ENCODE measurements at regions not wholly inside any gene's neighbourhood (a gene's known extent, or its start where the extent isn't known, plus 50 kb on each side); places are given as distances from the start of the nearest gene placed in this dataset.
A peak's percentile ranks its signal among the peaks of the same experiment; 100 is the strongest.
"Not testable (repeated sequence)": the region's sequence is repeated elsewhere in the genome, so short reads cannot be mapped to it uniquely, and the experiment has no call there.

DNA sequence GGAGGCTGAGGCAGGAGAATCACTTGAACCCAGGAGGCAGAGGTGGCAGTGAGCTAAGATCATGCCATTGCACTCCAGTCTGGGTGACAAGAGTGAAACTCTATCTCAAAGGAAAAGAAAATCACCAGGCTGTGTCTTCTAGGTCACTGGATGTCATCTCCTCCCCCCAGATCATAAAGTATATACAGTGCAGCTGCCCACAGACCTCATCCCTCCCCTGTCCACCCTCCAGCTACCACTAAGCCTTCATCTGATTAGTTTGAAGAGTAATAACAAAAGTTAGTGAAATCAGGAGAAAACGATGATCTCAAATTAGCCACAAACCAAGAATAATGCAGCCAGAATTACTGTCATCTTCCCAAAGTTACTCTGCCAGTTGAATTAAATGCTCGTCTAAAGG, 117.2 kb downstream of the ZNF22 start:
- DNase-seq (ENCODE audit: low read depth, low spot score): not testable (repeated sequence)

DNA sequence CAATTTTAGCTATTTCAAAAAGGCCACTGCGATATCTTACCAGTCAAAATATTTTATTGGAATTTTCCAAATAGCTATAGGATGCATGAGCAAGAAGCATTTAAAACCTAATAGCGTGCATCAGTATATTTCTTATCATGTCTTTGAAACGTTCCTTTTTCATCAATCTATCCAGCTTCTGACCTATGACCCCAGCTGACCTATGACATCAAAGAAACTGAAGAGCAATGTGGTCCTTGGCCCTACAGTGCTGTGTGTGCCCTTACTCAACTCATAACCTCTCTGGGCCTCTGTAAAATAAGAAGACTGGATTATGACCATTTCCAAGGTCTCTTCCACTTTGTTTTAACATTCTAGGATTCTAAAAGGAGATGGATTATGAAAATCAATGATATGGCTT, 118.2 kb downstream of the ZNF22 start:
- DNase-seq (ENCODE audit: low read depth, low spot score): no peak

GRCh38 chr10:45122180-45122860, 121.6 kb downstream of the ZNF22 start:
- not testable (repeated sequence) for DNase-seq (ENCODE audit: low read depth, low spot score)

DNA sequence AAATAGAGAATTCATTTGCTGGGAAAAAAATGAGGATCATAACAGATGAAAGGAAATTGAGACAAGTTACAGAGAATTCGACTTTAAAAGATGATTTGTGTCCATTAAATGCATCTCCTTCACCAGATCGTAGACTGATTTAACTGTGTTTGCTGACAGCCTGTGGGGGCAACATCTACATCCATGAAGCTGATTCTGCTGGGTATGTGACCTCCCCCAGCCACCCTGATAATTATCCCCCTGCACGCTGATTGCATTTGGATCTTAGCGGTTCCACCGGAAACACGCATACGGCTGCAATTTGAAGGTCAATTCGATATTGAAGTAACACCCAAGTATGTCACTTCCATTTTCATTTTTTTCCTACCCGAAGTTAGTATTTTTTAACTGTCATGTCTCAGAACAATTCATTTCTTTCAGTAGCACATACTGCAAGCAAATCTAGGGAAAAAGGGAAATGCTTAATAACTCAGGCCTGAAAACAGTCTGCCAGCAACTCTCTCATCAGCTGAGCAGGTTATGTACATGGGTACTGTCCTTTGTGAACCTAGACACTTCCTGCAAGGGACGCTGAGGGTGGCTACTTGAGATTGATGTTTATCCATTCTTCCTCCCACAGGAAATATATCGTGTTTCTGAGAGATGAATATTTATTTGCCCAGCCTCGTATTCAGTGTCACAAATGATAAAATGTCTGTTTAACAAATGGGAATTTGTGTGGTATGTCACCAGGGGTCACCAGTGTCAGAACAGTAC, 134.9 kb downstream of the ZNF22 start:
- no peak for DNase-seq (ENCODE audit: low read depth, low spot score)

- no peak for DNase-seq (ENCODE audit: low read depth, low spot score)
Observed at GRCh38 chr10:45136256-45136655, 135.5 kb downstream of the ZNF22 start.

DNA sequence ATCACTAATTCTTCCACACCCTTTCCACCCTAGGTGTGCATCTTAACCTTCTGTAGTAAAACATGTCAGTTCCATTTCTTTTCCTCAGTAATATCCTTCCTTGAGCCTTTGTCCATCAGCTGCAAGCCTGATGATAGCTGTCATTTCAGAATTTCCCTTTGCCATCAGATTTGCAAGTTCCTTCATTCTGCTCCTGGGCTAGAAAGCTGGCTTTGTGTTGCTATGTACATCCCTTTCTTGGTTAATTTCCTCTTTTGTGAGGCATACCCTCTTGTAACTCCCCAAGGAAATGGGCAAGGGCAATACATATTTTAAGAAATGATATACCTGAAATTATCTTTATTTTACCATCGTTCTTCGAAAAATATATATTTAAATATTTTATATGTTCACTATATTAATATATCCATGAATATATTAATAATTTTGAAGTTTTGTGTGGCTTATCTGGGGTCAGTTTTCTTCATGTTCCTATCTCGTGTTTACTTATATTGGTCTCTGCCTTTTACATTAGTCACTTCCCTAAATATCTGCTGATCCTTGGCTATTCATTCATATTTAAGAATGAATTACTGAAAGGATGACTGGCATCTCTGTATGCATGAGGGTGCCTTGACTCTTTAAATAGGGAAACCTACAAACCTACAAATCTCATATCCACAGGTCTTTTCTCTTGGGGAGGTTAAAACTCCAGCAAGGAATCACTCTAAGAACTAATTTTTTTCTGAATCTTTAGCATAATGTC, 143.8 kb downstream of the ZNF22 start:
- DNase-seq (ENCODE audit: low read depth, low spot score): no peak

DNA sequence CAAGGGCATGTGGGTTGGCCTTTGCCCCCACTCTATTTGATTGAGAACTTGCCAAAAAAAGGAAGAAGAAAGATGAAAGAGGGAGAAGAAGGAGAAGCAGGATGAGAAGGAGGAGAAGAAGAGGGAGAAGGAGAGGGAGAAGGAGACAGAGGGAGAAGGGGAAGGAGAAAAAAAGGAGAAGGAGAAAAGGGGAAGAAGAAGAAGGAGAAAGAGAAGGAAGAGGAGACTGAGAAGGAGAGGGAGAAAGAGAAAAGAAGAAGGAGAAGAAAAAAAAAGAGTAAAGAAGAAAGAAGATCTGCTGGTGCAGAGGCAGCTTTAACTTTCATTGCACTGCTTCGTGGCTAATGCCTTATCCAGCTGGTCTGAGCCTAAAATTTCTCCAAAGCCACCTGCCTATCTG, 144.4 kb downstream of the ZNF22 start:
- not testable (repeated sequence) for DNase-seq (ENCODE audit: low read depth, low spot score)

DNA sequence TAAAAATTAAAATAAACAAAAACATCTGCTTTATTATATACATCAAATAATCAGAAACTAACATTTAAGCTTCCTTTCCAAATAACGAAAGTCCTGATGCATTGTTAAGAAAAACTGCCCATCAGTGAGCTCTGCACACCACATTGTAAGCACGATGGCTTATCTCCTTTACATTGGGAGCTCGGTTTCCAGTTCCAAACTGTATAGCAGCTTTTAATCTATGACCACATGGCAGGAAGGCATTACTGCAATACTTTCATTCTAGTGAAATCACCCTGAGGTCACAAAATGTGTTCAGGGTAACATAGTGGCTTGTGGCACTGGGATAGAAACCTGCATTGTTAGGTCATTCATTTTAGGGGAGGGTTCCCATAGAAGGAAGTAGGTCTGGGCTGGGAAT, 146.3 kb downstream of the ZNF22 start:
- no peak for DNase-seq (ENCODE audit: low read depth, low spot score)

GRCh38 chr10:45150997-45151396, 150.3 kb downstream of the ZNF22 start:
- DNase-seq (ENCODE audit: low read depth, low spot score): no peak

DNA sequence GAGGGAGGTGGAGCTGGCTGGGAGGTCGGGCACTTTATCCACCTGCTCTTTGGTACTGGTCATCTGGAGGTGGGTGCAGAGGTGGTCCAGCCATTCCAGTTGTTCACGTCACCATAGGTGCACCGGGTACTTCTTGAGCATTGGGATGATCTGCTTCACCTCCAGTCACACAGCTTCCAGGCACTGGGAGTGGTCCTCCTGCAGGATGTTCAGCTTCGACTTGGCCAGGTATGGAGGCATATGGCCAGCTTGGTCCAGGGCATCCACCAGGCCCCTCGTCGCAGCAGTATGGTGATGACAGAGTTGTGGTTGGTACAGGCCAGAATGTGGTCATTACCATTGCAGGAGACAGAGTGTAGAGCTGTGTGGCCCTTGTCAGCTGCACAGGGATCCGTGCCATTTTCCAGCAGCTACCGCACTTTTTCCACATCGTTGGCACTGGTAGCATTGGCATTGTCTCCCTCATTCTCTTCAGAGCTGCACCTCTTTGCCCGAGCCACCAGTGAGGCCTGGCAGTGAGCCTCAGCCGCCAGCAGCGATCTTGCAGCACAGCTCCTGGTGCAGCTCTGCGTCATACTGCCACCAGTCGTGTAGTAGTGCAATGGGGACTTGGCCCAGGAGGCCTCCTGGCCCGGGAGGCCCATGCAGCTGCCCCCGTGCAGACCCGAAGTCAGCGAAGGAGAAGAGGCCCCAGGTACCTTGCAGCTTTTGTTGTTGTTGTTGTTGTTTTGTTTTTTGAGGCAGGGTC, 150.9 kb downstream of the ZNF22 start:
- DNase-seq (ENCODE audit: low read depth, low spot score): no peak

GRCh38 chr10:45152726-45153125, 152.0 kb downstream of the ZNF22 start:
- no peak for DNase-seq (ENCODE audit: low read depth, low spot score)

GRCh38 chr10:45154502-45154901, 153.8 kb downstream of the ZNF22 start:
- no peak for DNase-seq (ENCODE audit: low read depth, low spot score)

- no peak for DNase-seq (ENCODE audit: low read depth, low spot score)
Observed at GRCh38 chr10:45155784-45156183, 155.1 kb downstream of the ZNF22 start.

GRCh38 chr10:45160271-45160670, 155.1 kb downstream of the OR13A1 start:
- no peak for DNase-seq (ENCODE audit: low read depth, low spot score)

DNA sequence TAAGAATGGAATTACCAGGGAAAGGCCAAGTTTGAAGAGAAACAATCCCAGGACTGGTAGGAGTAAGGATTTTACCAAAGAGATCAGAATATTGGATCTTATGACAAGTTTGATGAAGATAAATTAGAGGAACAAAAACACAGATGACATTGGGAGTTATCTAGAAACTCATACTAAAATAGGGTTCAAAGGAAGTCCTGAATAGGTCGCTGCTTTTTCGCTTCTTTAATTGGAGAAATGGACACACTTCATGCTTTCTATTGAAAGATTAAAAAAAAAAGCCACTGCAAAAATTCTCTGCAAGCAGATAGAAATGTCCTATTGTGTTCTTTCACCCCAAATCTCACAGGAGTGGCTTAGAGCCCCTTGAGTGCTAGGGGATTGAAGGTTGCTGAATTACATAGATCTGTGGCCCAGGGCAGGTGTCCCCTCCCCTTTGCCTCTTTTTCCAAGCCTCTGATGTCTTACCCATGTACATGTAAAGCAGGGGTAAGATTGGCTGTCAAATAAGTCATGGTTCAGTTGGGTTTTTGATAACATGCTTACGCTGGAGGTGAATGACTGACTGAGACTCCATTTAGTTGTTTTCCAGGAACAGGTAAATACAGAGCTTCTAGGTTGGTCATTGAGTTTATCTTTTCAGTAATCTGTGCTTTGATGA, 152.0 kb downstream of the OR13A1 start:
- DNase-seq (ENCODE audit: low read depth, low spot score): no peak

DNA sequence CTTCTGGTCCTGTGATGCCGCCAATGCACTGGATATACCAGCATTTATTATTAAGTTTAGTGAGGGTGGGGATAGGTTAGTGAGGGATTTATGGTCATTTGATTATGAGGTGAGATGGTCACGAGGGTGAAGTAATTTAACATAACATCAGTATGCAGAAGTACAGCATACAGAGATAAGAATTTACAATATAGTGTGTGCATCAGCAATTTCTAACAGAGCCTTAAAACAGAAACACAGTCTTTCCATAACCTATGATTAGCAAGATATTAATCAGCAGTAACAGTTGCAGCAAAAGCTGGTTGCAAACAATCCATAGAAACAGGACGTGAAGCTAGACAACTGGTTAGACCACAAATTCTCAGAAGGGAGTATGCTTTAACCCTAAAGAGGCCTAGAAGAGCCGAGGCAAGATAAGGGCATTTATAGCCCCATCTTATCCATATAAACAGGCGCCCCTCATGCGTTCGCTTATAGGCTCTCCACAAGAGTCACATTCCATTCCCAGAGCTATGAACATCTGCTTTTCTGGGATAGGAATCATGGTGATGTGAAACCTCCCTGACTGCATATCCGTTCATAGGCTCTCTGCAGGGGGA, 139.8 kb downstream of the OR13A1 start:
- not testable (repeated sequence) for DNase-seq (ENCODE audit: low read depth, low spot score)

DNA sequence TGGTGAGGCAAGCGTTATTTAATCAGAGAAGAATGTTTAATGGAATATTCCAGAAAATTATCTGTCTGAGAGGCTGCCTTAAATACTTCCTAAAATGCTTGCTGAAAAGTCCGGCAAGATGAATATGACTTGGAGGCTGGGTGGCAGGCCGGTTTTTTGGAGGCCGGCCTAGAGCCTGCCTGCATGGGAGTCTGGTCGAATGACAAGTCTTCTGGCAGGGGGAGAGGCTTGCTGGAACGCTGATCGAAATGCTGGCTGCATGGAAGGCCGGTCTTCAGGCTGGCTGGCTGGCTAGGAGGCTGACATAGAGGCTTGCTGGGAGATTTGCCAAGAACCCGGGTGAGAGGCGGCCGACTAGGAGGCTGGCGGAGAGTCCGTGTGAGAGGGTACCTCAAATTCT, 135.7 kb downstream of the OR13A1 start:
- no peak for DNase-seq (ENCODE audit: low read depth, low spot score)

DNA sequence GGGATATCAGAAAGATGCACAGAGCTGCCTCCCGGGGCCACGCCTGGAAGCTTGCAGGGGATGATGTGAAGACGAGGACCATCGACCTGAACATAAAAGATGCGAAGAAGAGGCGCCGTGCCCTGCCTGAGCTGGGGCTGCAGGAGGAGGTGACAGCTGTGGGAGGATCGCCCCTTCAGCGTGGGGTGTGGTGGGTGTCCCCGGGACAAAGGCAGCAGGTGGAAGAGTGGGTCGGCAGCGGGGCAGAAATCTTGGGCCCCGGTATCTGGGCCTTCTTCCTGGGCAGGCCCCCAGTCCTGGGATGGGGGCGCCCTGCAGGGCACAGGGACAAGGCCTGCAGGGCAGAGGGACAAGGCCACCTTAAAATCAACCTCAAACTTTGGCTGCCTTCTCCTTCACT, 134.9 kb downstream of the OR13A1 start:
- no peak for DNase-seq (ENCODE audit: low read depth, low spot score)

DNA sequence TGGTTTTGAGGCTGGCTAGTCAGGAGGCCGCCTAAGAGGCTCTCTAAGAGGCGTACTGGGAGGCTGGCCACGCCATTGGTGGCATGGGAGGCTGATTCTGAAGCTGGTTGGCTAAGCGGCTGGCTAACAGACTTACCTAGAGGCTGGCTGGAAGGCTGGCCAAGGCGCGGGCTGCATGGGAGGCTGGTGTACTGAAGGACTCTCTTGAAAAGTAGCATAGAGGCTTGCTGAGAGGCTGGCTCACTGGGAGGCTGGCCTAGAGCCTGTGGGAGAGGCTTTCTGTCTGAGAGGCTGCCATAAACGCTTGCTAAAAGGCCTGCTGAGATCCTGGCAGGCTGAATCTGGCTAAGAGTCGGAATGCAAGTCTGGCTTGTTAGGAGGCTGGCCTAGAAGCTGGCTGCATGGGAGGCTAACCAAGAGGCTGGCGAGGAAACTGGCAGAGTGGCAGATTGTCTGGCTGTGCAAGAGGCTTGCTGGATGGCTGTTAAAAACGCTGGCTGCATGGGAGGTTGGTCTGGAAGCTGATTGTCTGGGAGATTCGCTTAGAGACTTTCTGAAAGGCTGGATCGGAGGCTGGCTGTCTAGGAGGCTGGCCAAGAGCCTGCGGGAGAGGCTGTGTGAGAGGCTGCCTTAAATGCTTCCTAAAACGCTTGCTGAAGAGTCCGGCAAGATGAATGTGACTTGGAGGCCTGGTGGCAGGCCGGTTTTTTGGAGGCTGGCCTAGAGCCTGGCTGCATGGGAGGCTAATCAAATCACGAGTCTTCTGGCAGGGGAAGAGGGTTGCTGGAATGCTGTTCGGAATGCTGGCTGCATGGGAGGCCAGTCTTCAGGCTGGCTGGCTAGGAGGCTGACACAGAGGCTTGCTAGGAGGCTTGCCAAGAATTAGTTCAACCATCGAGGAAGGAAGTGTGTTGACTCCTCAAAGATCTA, 134.2 kb downstream of the OR13A1 start:
- DNase-seq (ENCODE audit: low read depth, low spot score): peak; percentile 76

- DNase-seq (ENCODE audit: low read depth, low spot score): no peak
Observed at GRCh38 chr10:45183174-45183573, 132.2 kb downstream of the OR13A1 start.

All from astrocyte of the hippocampus (primary cell).